ENCODE measurements at regions not wholly inside any gene's neighbourhood (a gene's known extent, or its start where the extent isn't known, plus 50 kb on each side); places are given as distances from the start of the nearest gene placed in this dataset.

- no peak for TF ChIP-seq CTCF (IDR thresholded peaks at IDR 0.05)
- no peak for TF ChIP-seq POLR2A (IDR thresholded peaks at IDR 0.05)
Observed at GRCh38 chrX:42450228-42450627, 327.7 kb downstream of the PPP1R2C start.
